BLaER1 treated with 17β-estradiol and CSF1 and Interleukin-3, amounts not matched to agents 10 nM and 100 nM (cell line): ENCODE measurements at regions not wholly inside any gene's neighbourhood (a gene's known extent, or its start where the extent isn't known, plus 50 kb on each side); places are given as distances from the start of the nearest gene placed in this dataset.

Source experiments
- H3K27ac ChIP-seq, 11 experiments: shearing (Covaris generic); formaldehyde crosslinking; 2 replicates each; pipeline ENCODE4 v1.8.1; 2022
- H3K27me3 ChIP-seq, 11 experiments: shearing (Covaris generic); formaldehyde crosslinking; 2 replicates each; pipeline ENCODE4 v1.8.1; 2022
- H3K36me3 ChIP-seq, 11 experiments: shearing (Covaris generic); formaldehyde crosslinking; 2 replicates each; pipeline ENCODE4 v1.8.1; 2022
- H3K4me1 ChIP-seq, 10 experiments: shearing (Covaris generic); formaldehyde crosslinking; 2 replicates each; pipeline ENCODE4 v1.8.1; 2022
- H3K4me2 ChIP-seq, 11 experiments: shearing (Covaris generic); formaldehyde crosslinking; 2 replicates each; pipeline ENCODE4 v1.8.1; 2022
- H3K4me3 ChIP-seq, 10 experiments: shearing (Covaris generic); formaldehyde crosslinking; 2 replicates each; pipeline ENCODE4 v1.8.1; 2022
- H3K9ac ChIP-seq, 11 experiments: shearing (Covaris generic); formaldehyde crosslinking; 2 replicates each; pipeline ENCODE4 v1.8.1; 2022
- H3K9me3 ChIP-seq, 11 experiments: shearing (Covaris generic); formaldehyde crosslinking; replicated peaks in 1 of 11; 2 replicates each; pipeline ENCODE4 v1.8.1; 2022
- H4K20me1 ChIP-seq, 11 experiments: shearing (Covaris generic); formaldehyde crosslinking; 2 replicates each; pipeline ENCODE4 v1.8.1; 2022
- Cebpa-rat ChIP-seq, 11 experiments: shearing (Covaris generic); IDR thresholded peaks; 2 replicates each; pipeline ENCODE4 v1.8.1; 2022

DNA sequence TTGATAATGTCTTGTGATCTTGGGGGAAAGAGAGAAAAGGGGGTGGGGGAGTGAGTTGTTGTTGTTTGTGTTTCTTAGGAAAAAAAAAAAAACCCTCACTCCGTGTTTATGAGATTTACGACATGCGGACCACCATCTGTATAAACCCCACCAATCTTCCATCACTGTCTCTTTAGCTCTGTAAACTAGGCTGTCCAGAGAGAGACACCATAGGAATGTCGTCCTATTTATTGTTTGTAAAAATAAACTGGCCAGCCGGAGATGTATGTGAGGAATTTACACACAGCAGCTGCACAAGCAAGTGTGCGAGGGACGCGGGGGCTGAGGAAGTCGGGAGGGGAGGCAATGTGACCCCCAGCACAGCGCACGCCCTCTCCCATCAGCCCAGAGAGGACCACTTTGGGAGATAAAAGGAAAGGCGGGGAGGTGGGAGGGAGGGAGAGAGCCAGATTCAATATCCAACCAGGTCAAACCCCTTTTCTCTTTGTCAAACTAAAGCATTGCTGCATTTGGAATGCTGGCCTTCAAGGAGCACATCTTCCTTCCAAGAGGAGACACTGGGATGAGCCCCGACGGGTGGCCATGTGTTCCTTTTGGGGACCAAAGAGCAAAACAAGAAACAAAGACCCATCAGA lies 136.2 kb upstream of the SALL1 start:
- no peak for TF ChIP-seq Cebpa-rat (IDR thresholded peaks at IDR 0.05)
- Histone ChIP-seq H3K27me3 (no peaks in the 10 kb centered on the region), H3K36me3 (no peaks in the 10 kb centered on the region), H4K20me1 (no peaks in the 10 kb centered on the region), H3K4me2 (no peak overlapping the region), H3K27ac (no peak overlapping the region), H3K9ac (no peak overlapping the region), H3K4me1 (no peaks in the 10 kb centered on the region), H3K4me3 (no peak overlapping the region), H3K9me3 (0 out of 22 replicates have a peak, but pooled peaks cover 0 to 7% (median 0%) of the 10 kb centered on the region in 11 experiments)

GRCh38 chr16:51286272-51286671 lies 135.2 kb upstream of the SALL1 start:
- no peak for TF ChIP-seq Cebpa-rat (IDR thresholded peaks at IDR 0.05)
- no peaks in the 10 kb centered on the region for H4K20me1 ChIP-seq
- H3K4me3 ChIP-seq: no peak overlapping the region
- no peaks in the 10 kb centered on the region for H3K36me3 ChIP-seq
- H3K4me2 ChIP-seq: no peak overlapping the region
- no peaks in the 10 kb centered on the region for H3K27me3 ChIP-seq
- no peak overlapping the region for H3K27ac ChIP-seq
- H3K9ac ChIP-seq: no peak overlapping the region
- no peaks in the 10 kb centered on the region for H3K4me1 ChIP-seq
- H3K9me3 ChIP-seq: 0 out of 22 replicates have a peak, but pooled peaks cover 0 to 8% (median 0%) of the 10 kb centered on the region in 11 experiments

GRCh38 chr16:51276336-51276735 lies 125.3 kb upstream of the SALL1 start:
- peak overlapping the region in 2 of 11 experiments; percentile 15 to 57; a peak in 4 of 22 replicates for H3K4me2 ChIP-seq
- H3K36me3 ChIP-seq: no peaks in the 10 kb centered on the region
- H3K4me1 ChIP-seq: peaks cover 0 to 18% (median 0%) of the 10 kb centered on the region in 10 experiments; a peak in 4 of 20 replicates
- H3K9ac ChIP-seq: no peak overlapping the region
- no peak overlapping the region for H3K27ac ChIP-seq
- TF ChIP-seq Cebpa-rat (IDR thresholded peaks at IDR 0.05): no peak
- no peaks in the 10 kb centered on the region for H3K27me3 ChIP-seq
- H3K9me3 ChIP-seq: no peaks in the 10 kb centered on the region
- H3K4me3 ChIP-seq: no peak overlapping the region
- H4K20me1 ChIP-seq: no peaks in the 10 kb centered on the region

DNA sequence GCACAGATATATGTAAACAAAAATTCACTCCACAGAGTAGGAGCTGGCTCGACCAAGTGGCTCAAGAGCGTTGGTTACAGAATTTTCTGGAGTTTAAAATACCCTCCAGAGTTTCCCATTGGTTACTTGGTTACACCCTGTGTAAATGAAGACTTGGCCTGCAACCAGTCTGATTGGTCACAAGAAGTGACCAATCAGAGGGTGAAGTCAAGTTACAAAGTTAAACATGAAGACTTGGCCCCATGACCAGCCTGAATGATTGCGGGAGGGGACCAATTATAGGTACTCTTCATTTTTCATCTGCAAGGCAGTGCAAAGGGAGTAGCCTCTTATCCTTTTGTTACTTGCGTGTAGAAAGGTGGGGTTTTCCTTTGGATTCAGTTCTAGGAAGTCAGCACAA lies 121.3 kb upstream of the SALL1 start:
- H3K36me3 ChIP-seq: no peaks in the 10 kb centered on the region
- H3K4me3 ChIP-seq: no peak overlapping the region
- H3K9ac ChIP-seq: no peak overlapping the region
- H3K4me2 ChIP-seq: no peak overlapping the region
- no peaks in the 10 kb centered on the region for H4K20me1 ChIP-seq
- no peak overlapping the region for H3K27ac ChIP-seq
- H3K4me1 ChIP-seq: peaks cover 0 to 21% (median 7%) of the 10 kb centered on the region in 10 experiments; a peak in 8 of 20 replicates
- no peaks in the 10 kb centered on the region for H3K27me3 ChIP-seq
- no peak for TF ChIP-seq Cebpa-rat (IDR thresholded peaks at IDR 0.05)
- peaks cover 0 to 13% (median 5%) of the 10 kb centered on the region in 11 experiments; a peak in 3 of 22 replicates for H3K9me3 ChIP-seq

DNA sequence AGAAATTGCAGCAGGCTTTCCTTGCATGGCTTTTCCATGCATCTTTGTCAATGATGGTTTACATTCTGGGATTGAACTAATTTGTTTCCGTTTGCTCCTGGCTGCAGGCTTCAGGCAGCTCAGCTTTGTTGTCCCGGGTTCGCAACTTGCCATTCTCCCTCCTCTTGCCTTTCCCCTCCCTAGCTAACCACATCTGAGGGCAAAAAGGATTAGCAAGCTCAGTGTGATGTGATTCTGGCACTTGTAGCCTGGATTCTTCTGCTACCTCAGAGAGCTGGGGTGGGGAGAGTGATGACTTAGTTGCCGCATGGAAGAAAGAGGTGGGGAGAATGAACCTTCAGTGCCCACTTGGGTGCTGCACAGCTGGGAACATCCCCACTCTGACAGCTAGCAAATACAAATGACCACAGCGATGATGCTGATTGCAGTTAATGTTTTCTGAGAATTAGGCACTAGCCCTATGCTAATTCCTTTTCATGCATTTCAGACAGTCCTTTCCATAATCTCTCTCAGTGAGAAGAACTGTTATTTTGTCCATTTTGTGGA lies 120.2 kb upstream of the SALL1 start:
- TF ChIP-seq Cebpa-rat (IDR thresholded peaks at IDR 0.05): no peak
- Histone ChIP-seq H3K4me2 (no peak overlapping the region), H3K36me3 (no peaks in the 10 kb centered on the region)

GRCh38 chr16:51268237-51268636 lies 117.2 kb upstream of the SALL1 start:
- H3K9me3 ChIP-seq: peaks cover 0 to 17% (median 7%) of the 10 kb centered on the region in 11 experiments; a peak in 5 of 22 replicates
- no peaks in the 10 kb centered on the region for H3K36me3 ChIP-seq
- H3K4me3 ChIP-seq: no peak overlapping the region
- H3K27ac ChIP-seq: peak overlapping the region in 1 of 11 experiments; percentile 13; a peak in 2 of 22 replicates
- H3K9ac ChIP-seq: no peak overlapping the region
- H3K27me3 ChIP-seq: no peaks in the 10 kb centered on the region
- H4K20me1 ChIP-seq: no peaks in the 10 kb centered on the region
- TF ChIP-seq Cebpa-rat (IDR thresholded peaks at IDR 0.05): no peak
- peak overlapping the region in 3 of 11 experiments; percentile 4 to 12 (median 5); a peak in 2 of 22 replicates for H3K4me2 ChIP-seq
- H3K4me1 ChIP-seq: peaks cover 0 to 19% (median 2%) of the 10 kb centered on the region in 10 experiments; a peak in 5 of 20 replicates

More for the DNA sequence above, 120.2 kb upstream of the SALL1 start:
- no peak overlapping the region for H3K27ac ChIP-seq
- H3K4me1 ChIP-seq: peaks cover 0 to 19% (median 4%) of the 10 kb centered on the region in 10 experiments; a peak in 8 of 20 replicates
- H4K20me1 ChIP-seq: no peaks in the 10 kb centered on the region
- no peak overlapping the region for H3K9ac ChIP-seq
- H3K4me3 ChIP-seq: no peak overlapping the region
- H3K9me3 ChIP-seq: peaks cover 0 to 16% (median 5%) of the 10 kb centered on the region in 11 experiments; a peak in 4 of 22 replicates
- H3K27me3 ChIP-seq: no peaks in the 10 kb centered on the region

- Histone ChIP-seq H3K4me1 (peaks cover 0 to 19% (median 2%) of the 10 kb centered on the region in 10 experiments; a peak in 5 of 20 replicates), H3K4me3 (no peak overlapping the region), H3K36me3 (no peaks in the 10 kb centered on the region), H3K27ac (peak overlapping the region in 1 of 11 experiments; percentile 13; a peak in 1 of 22 replicates), H3K9ac (no peak overlapping the region), H3K9me3 (peaks cover 0 to 17% (median 9%) of the 10 kb centered on the region in 11 experiments; a peak in 9 of 22 replicates), H3K4me2 (0 out of 22 replicates have a peak overlapping the region, but pooled peaks of 1 of the 11 experiments have one; percentile 12), H3K27me3 (no peaks in the 10 kb centered on the region), H4K20me1 (no peaks in the 10 kb centered on the region)
- no peak for TF ChIP-seq Cebpa-rat (IDR thresholded peaks at IDR 0.05)
Measured at GRCh38 chr16:51267681-51268080, 116.6 kb upstream of the SALL1 start.

- H3K4me1 ChIP-seq: no peaks in the 10 kb centered on the region
- no peak overlapping the region for H3K27ac ChIP-seq
- H3K36me3 ChIP-seq: no peaks in the 10 kb centered on the region
- peaks cover 13 to 30% (median 19%) of the 10 kb centered on the region in 11 experiments; a peak in 20 of 22 replicates for H3K9me3 ChIP-seq
- H3K4me3 ChIP-seq: no peak overlapping the region
- no peak for TF ChIP-seq Cebpa-rat (IDR thresholded peaks at IDR 0.05)
- no peak overlapping the region for H3K4me2 ChIP-seq
- H4K20me1 ChIP-seq: no peaks in the 10 kb centered on the region
- H3K27me3 ChIP-seq: no peaks in the 10 kb centered on the region
- H3K9ac ChIP-seq: no peak overlapping the region
Measured at GRCh38 chr16:51262428-51262827, 111.4 kb upstream of the SALL1 start.

GRCh38 chr16:51261919-51262318 lies 110.8 kb upstream of the SALL1 start:
- H3K9ac ChIP-seq: no peak overlapping the region
- peaks cover 13 to 30% (median 19%) of the 10 kb centered on the region in 11 experiments; a peak in 20 of 22 replicates for H3K9me3 ChIP-seq
- H3K27ac ChIP-seq: no peak overlapping the region
- H3K27me3 ChIP-seq: no peaks in the 10 kb centered on the region
- H4K20me1 ChIP-seq: no peaks in the 10 kb centered on the region
- H3K4me2 ChIP-seq: no peak overlapping the region
- H3K4me3 ChIP-seq: no peak overlapping the region
- no peaks in the 10 kb centered on the region for H3K36me3 ChIP-seq
- H3K4me1 ChIP-seq: no peaks in the 10 kb centered on the region
- no peak for TF ChIP-seq Cebpa-rat (IDR thresholded peaks at IDR 0.05)
